ENCODE measurements at regions not wholly inside any gene's neighbourhood (a gene's known extent, or its start where the extent isn't known, plus 50 kb on each side); places are given as distances from the start of the nearest gene placed in this dataset.

DNA sequence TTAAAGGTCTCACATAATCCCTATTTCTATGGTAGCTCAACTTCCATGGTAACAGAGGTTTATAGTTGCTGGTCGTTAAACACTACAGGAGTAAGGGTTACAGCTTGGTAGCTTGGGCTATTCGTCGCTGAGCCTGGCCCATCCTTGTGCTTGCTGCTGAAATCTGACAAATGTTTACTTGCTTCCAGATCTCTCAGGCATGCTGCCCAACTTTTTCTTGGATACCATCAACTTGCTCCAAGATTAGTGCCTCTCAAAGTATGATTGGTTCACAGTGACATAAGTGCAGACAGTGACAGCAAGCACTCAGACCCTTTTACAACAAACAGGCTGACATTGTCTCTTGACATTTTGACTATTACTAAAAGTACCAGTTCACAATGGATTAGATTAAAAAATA, 231.8 kb downstream of the KCNS3 start:
- Mint-ChIP-seq H3K27ac (no peak overlapping the region), H3K27me3 (peaks cover 2% of the 10 kb centered on the region), H3K36me3 (ENCODE audit: low read depth) (no peaks in the 10 kb centered on the region), H3K9me3 (ENCODE audit: low read depth) (no peaks in the 10 kb centered on the region), H3K4me3 (no peak overlapping the region), H3K4me1 (no peaks in the 10 kb centered on the region)
- intact Hi-C loops (cut with DNase I, micrococcal nuclease), result no loop called here
- ChIA-PET CTCF (no interaction called here), POLR2A (no interaction called here)
- no peak for DNase-seq
- ATAC-seq, result no peak

GRCh38 chr2:18106841-18107240, 228.4 kb downstream of the KCNS3 start:
- no peaks in the 10 kb centered on the region for H3K36me3 Mint-ChIP-seq (ENCODE audit: low read depth)
- ATAC-seq (no peak), DNase-seq (no peak)
- H3K27me3 Mint-ChIP-seq, result peaks cover 4% of the 10 kb centered on the region
- CTCF ChIA-PET, result interaction anchor here (0.6 to 0.8 kb wide), 2 partner anchors 74 to 104 kb away, joined by 3 read pairs; no protein-coding TSS in a partner anchor
- POLR2A ChIA-PET, result no interaction called here
- no peaks in the 10 kb centered on the region for H3K9me3 Mint-ChIP-seq (ENCODE audit: low read depth)
- H3K27ac Mint-ChIP-seq, result no peak overlapping the region
- H3K4me1 Mint-ChIP-seq, result no peaks in the 10 kb centered on the region
- intact Hi-C loops (cut with DNase I, micrococcal nuclease), result no loop called here
- H3K4me3 Mint-ChIP-seq, result no peak overlapping the region

GRCh38 chr2:18105929-18106328, 227.5 kb downstream of the KCNS3 start:
- no peak overlapping the region for H3K27ac Mint-ChIP-seq
- no peaks in the 10 kb centered on the region for H3K36me3 Mint-ChIP-seq (ENCODE audit: low read depth)
- intact Hi-C loops (cut with DNase I, micrococcal nuclease), result no loop called here
- ATAC-seq (no peak), DNase-seq (no peak)
- no peaks in the 10 kb centered on the region for H3K9me3 Mint-ChIP-seq (ENCODE audit: low read depth)
- H3K4me1 Mint-ChIP-seq, result no peaks in the 10 kb centered on the region
- ChIA-PET CTCF (no interaction called here), POLR2A (no interaction called here)
- H3K4me3 Mint-ChIP-seq, result no peak overlapping the region
- peaks cover 4% of the 10 kb centered on the region for H3K27me3 Mint-ChIP-seq

DNA sequence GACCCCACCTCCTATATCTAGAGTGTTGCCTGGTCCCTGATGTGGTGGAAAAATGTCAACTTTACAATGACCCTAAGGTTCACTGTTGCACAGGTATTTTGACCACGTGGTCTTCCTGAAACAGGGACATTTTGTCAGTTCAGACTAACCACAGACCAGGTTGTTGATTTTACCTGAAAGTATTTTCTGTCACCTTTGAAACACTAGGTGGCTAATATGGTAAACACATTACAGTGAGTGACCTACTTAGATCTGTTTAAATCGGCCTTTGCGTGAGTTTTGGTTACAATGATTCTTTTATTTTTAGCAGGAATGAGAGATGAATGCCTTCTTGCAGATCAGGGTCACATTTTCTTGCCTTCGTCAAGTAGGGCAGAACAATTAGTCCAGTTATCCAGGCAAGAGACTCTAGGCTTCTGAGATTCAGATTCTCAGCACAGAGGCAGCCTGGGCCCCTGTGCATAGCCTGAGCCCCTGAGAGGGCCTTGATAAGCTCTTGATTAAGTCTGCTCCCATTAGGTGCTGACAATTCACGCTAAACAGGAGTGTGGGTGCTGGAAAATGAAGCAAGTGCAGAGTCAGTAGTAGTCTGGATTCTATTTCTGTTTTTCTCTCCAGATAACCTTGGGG, 226.2 kb downstream of the KCNS3 start:
- H3K9me3 Mint-ChIP-seq (ENCODE audit: low read depth), result no peaks in the 10 kb centered on the region
- H3K4me3 Mint-ChIP-seq, result no peak overlapping the region
- no peak for DNase-seq
- H3K36me3 Mint-ChIP-seq (ENCODE audit: low read depth), result no peaks in the 10 kb centered on the region
- intact Hi-C loops (cut with DNase I, micrococcal nuclease), result no loop called here
- no peak for ATAC-seq
- H3K27ac Mint-ChIP-seq, result no peak overlapping the region
- CTCF ChIA-PET, result no interaction called here
- POLR2A ChIA-PET, result no interaction called here
- H3K4me1 Mint-ChIP-seq, result no peaks in the 10 kb centered on the region
- peaks cover 6% of the 10 kb centered on the region for H3K27me3 Mint-ChIP-seq

DNA sequence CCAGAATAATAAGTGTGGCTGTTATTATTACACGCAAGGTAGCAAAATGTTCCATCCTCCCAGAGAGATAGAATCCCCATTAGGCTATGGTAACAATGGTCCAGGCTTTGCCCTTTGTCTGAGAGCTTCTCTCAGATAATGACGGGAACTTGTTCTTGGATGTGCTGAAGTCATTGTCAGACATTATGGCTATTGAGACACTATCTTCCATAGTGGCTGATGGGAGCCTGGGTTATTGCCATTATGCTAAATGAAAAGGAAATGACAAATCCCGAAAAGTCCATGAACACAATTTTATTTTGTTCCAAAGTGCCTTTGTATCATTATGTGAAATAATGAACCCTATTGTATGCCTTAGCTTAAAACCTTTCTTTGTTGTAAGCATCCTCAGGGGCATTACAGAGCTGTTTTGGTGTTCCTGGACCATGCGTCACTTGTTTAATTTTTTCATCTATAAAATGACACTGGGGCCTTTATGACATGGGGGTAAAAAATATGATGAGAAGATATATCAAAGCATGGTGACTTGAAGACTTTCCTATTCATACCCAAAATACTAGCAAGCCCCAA, 218.5 kb downstream of the KCNS3 start:
- POLR2A ChIA-PET, result no interaction called here
- CTCF ChIA-PET, result no interaction called here
- H3K4me1 Mint-ChIP-seq, result no peaks in the 10 kb centered on the region

GRCh38 chr2:18094277-18094676, 215.8 kb downstream of the KCNS3 start:
- ATAC-seq, result no peak
- no peak for DNase-seq
- intact Hi-C loops (cut with DNase I, micrococcal nuclease), result no loop called here
- Mint-ChIP-seq H3K4me1 (no peaks in the 10 kb centered on the region), H3K27ac (no peak overlapping the region), H3K27me3 (no peaks in the 10 kb centered on the region), H3K4me3 (no peak overlapping the region), H3K36me3 (ENCODE audit: low read depth) (no peaks in the 10 kb centered on the region), H3K9me3 (ENCODE audit: low read depth) (no peaks in the 10 kb centered on the region)
- POLR2A ChIA-PET, result no interaction called here
- CTCF ChIA-PET, result interaction anchor here (0.8 kb wide), 1 partner anchor 53 kb away, joined by 4 read pairs; no protein-coding TSS in a partner anchor

More for the DNA sequence above, 218.5 kb downstream of the KCNS3 start:
- no peak overlapping the region for H3K27ac Mint-ChIP-seq
- ATAC-seq (no peak), DNase-seq (no peak)
- H3K36me3 Mint-ChIP-seq (ENCODE audit: low read depth), result no peaks in the 10 kb centered on the region
- H3K9me3 Mint-ChIP-seq (ENCODE audit: low read depth), result no peaks in the 10 kb centered on the region
- H3K27me3 Mint-ChIP-seq, result peaks cover 2% of the 10 kb centered on the region
- intact Hi-C loops (cut with DNase I, micrococcal nuclease), result no loop called here
- no peak overlapping the region for H3K4me3 Mint-ChIP-seq

DNA sequence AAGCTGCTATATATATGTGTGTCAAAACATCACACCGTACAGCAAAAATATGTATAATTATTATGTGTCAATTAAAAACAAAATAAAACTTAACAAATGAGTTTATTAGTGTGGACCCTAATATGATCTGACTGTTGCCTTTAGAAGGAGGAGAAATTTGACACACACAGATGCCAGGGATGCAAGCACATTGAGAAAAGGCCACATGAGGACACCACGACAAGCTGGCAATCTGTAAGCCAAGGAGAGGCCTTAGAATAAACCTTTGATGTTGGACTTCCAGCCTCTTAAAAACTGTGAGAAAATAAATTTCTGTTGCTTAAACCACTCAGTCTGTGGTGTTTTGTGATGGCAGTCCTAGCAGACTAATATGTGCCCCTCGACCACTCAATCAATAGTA, 214.7 kb downstream of the KCNS3 start:
- CTCF ChIA-PET, result no interaction called here
- Mint-ChIP-seq H3K27me3 (no peaks in the 10 kb centered on the region), H3K36me3 (ENCODE audit: low read depth) (no peaks in the 10 kb centered on the region), H3K4me1 (no peaks in the 10 kb centered on the region), H3K27ac (no peak overlapping the region), H3K4me3 (no peak overlapping the region), H3K9me3 (ENCODE audit: low read depth) (no peaks in the 10 kb centered on the region)
- DNase-seq (no peak), ATAC-seq (no peak)
- POLR2A ChIA-PET, result no interaction called here
- intact Hi-C loops (cut with DNase I, micrococcal nuclease), result no loop called here

DNA sequence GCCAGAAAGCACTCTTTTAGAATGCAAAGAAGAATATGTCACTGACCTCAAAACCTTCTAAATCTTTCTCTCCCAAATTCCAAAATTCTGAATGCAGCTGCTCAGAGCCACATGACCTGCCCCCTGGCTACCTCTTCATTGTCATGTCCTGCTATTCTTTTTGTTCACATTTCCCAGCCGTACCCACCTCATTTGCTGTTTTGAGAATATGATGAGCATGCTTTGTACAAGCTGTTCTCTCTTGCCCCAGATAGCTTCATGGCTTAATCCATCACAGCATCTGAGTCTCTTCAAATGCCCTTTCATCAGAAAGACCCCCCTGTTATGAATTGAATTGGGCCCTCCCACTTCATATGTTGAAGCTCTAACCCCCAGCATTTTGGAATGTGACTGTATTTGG, 214.3 kb downstream of the KCNS3 start:
- Mint-ChIP-seq H3K36me3 (ENCODE audit: low read depth) (no peaks in the 10 kb centered on the region), H3K4me1 (no peaks in the 10 kb centered on the region), H3K9me3 (ENCODE audit: low read depth) (no peaks in the 10 kb centered on the region), H3K27ac (no peak overlapping the region), H3K27me3 (no peaks in the 10 kb centered on the region), H3K4me3 (no peak overlapping the region)
- no peak for DNase-seq
- ChIA-PET POLR2A (no interaction called here), CTCF (no interaction called here)
- ATAC-seq, result no peak
- intact Hi-C loops (cut with DNase I, micrococcal nuclease), result no loop called here

GRCh38 chr2:18085593-18085992, 207.1 kb downstream of the KCNS3 start:
- Mint-ChIP-seq H3K27me3 (no peaks in the 10 kb centered on the region), H3K4me3 (no peak overlapping the region), H3K27ac (no peak overlapping the region), H3K9me3 (ENCODE audit: low read depth) (peaks cover 2% of the 10 kb centered on the region), H3K36me3 (ENCODE audit: low read depth) (no peaks in the 10 kb centered on the region), H3K4me1 (no peaks in the 10 kb centered on the region)
- ChIA-PET POLR2A (no interaction called here), CTCF (no interaction called here)
- ATAC-seq (no peak), DNase-seq (no peak)
- intact Hi-C loops (cut with DNase I, micrococcal nuclease), result no loop called here

DNA sequence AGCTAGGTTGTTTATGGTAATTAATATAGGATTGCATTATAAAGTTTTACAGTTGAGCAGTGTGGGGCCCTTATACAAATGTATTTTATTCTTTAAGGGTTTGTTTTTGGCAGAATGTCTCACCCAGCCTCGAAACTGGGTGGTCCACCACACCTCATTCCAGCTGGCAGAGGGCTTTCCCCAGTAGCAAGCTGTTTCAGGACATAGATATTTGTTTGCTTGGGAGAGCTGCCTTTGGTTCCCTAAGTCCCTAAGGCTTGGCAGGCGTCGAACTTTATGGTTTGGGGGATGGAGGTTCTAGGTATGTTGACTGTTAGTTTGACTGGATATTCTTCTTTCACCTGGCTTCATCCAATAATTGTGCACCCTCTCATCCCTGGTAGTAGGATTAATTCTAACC, 205.9 kb downstream of the KCNS3 start:
- Mint-ChIP-seq H3K27ac (no peak overlapping the region), H3K36me3 (ENCODE audit: low read depth) (no peaks in the 10 kb centered on the region), H3K27me3 (no peaks in the 10 kb centered on the region), H3K9me3 (ENCODE audit: low read depth) (peaks cover 2% of the 10 kb centered on the region), H3K4me1 (no peaks in the 10 kb centered on the region), H3K4me3 (no peak overlapping the region)
- ChIA-PET POLR2A (no interaction called here), CTCF (interaction anchor here (0.6 kb wide), 1 partner anchor 494 kb away, joined by 3 read pairs; no protein-coding TSS in a partner anchor)
- no peak for DNase-seq
- ATAC-seq, result no peak
- intact Hi-C loops (cut with DNase I, micrococcal nuclease), result no loop called here

DNA sequence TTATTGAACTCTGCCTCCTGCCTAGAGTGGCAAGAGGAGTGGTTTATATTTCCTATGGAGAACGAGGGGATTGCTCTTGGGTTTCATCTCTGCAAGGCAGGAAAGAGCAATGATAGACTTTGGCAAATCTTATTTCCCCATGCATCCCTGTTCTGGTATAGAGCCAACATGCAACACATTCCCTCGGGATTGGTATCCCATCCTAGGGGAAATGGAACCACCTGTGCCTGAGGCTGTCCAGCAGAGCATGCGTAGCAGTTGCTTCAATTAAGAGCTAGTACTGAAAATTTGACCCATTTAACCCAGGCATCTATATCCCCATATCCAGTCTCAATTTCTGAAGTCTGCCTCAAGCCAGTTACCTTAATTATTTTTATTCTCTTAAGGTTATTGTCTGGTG, 205.3 kb downstream of the KCNS3 start:
- DNase-seq (no peak), ATAC-seq (no peak)
- Mint-ChIP-seq H3K4me1 (no peaks in the 10 kb centered on the region), H3K27me3 (no peaks in the 10 kb centered on the region), H3K4me3 (no peak overlapping the region), H3K27ac (no peak overlapping the region), H3K36me3 (ENCODE audit: low read depth) (no peaks in the 10 kb centered on the region), H3K9me3 (ENCODE audit: low read depth) (peaks cover 2% of the 10 kb centered on the region)
- CTCF ChIA-PET, result no interaction called here
- intact Hi-C loops (cut with DNase I, micrococcal nuclease), result no loop called here
- POLR2A ChIA-PET, result no interaction called here

- no peak for ATAC-seq
- H3K27me3 Mint-ChIP-seq, result peaks cover 2% of the 10 kb centered on the region
- DNase-seq, result no peak
- H3K4me1 Mint-ChIP-seq, result peaks cover 9% of the 10 kb centered on the region
- H3K9me3 Mint-ChIP-seq (ENCODE audit: low read depth), result peaks cover 2% of the 10 kb centered on the region
- CTCF ChIA-PET, result interaction anchor here (0.6 to 1.0 kb wide), 2 partner anchors 9 to 294 kb away, joined by 3 to 4 read pairs; no protein-coding TSS in a partner anchor
- H3K4me3 Mint-ChIP-seq, result no peak overlapping the region
- no peak overlapping the region for H3K27ac Mint-ChIP-seq
- intact Hi-C loops (cut with DNase I, micrococcal nuclease), result no loop called here
- POLR2A ChIA-PET, result no interaction called here
- no peaks in the 10 kb centered on the region for H3K36me3 Mint-ChIP-seq (ENCODE audit: low read depth)
These were observed 199.7 kb downstream of the KCNS3 start for GRCh38 chr2:18078216-18078615.

Data from activated CD4-positive, alpha-beta T cell treated with anti-CD3 and anti-CD28 coated beads for 36 hours (primary cell).